GM19193 (cell line): ENCODE measurements at regions not wholly inside any gene's neighbourhood (a gene's known extent, or its start where the extent isn't known, plus 50 kb on each side); places are given as distances from the start of the nearest gene placed in this dataset.

Experiments used
- POLR2A ChIP-seq: IDR thresholded peaks from 4 replicates; pipeline ENCODE4 v1.6.1; 2011; ENCODE audit not compliant: insufficient read depth, insufficient read length; ENCODE audit errors: extremely low read depth

DNA sequence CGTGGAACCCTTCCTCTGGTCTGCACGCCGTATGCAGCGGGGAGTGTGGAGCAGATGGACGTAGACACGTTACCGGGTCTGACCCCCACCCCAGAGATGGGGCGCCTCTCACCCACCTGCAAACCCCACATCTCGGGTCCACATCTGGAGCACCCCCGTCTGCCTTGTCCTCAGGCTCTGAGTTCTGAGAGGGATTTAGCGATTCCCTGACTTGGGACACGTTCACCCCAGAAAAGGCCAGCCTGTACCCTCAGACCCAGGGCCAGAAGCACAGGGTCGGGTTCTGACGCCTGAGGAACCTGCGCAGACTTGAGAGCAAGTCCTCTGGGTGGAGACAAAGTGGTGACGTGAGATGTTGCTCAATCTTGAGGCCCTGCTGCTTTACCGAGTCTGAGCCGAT lies 1138.5 kb downstream of the BRD1 start:
- TF ChIP-seq POLR2A, result no peak

DNA sequence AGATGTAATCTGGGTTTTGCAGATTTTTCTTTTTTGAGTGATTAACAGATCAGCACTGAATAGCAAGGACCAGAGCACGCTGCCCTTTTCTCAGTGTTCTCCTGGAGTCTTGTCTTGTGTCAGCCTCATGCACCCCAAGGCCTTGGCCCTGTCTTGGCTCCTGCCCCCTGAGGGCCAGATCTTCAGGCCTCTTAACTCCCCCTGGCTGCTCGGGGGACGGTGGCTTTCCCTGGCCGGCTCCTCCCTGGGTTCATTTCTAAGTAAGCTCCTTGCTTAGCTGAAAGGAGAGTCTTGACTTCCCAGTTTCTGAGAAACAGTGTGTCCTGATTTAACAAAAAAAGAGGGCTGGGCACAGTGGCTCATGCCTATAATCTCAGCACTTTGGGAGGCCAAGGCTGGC lies 1139.3 kb downstream of the BRD1 start:
- no peak for TF ChIP-seq POLR2A

DNA sequence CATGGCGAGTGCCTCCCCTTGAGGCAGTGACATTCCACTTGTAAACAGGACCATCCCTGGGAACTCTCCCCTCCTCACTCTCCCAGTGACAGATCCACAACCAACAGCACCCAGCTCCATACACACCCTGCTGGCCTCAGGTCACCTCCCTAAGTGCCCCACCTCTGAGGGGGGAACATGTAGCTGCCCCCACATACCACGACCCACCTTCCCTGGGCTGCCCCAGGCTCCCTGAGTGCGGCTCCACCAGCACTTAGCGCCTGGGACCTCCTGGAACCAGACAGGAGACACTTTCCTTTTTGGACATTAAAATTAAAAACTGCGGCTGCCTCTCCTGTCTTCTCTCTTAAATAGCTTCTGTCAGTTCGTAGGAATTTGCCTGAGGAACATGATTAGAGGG lies 1140.1 kb downstream of the BRD1 start:
- no peak for TF ChIP-seq POLR2A

DNA sequence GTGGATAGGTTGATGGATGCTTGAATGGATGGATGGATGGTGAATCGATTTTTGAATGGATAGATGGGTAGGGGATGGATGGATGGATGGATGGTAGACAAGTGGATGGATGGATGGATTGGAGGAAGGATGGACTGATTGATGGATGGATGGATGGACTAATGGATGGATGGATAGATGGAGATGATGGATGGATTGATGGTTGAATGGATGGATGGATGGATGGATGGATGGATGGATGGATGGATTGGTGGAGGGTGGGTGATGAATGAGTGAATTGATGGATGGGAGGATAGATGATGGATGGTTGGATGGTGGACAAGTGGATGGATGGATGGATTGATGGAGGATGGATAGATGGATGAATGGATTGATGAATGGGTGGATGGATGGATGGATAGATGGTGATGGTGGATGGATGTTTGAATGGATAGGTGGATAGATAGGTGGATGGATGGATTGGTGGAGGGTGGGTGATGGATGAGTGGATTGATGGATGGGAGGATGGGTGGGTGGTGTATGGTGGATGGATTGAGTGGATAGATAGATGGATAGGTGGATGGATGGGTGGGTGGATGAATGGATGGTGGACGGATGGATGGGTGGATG lies 1140.9 kb downstream of the BRD1 start:
- TF ChIP-seq POLR2A, result no peak

DNA sequence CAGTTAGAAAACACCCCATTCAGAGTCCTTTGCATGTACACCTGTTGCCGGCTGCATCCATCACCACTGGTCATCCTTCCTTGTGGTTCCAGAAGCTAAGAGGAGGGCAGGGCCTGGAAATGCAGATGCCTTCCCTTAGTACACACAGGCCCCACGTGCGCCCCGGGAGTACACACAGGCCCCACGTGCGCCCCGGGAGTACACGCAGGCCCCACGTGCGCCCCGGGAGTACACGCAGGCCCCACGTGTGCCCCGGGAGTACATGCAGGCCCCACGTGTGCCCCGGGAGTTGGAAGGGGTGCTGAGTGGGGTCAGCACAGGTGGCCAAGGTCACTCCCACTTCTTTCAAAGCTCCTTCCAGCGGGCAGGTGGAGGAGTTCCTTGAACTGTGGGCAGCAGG lies 1141.9 kb downstream of the BRD1 start:
- TF ChIP-seq POLR2A, result no peak

DNA sequence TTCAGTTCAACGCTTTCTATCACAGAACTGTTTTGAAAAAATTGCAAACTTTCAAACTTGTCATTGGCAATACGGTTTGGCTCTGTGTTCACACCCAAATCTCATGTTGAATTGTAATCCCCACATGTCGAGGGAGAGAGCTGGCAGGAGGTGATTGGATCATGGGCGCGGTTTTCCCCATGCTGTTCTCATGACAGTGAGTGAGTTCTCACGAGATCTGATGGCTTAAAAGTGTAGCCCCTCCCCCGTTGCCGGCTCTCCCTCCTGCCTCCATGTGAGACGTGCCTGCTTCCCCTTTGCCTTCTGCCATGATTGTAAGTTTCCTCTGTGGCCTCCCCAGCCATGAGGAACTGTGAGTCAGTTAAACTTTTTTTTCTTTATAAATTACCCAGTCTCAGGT lies 1144.0 kb downstream of the BRD1 start:
- TF ChIP-seq POLR2A, result no peak

DNA sequence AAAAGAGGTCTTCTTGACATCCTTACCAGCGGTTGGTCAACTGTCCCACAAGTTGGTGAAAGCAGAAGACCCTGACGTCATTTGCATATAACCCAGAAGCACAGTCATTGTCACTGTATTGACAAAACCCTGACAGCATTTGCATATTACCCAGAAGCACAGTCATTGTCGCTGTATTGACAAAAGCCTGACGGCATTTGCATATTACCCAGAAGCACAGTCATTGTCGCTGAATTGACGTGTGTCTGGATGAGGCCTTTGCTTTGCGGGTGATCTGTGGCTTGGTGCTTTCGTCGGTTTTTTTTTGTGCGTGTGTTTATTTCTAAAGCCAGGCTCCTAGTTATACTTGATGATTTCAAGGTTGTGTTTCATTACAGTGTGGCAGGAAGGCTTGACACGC lies 1145.2 kb downstream of the BRD1 start:
- TF ChIP-seq POLR2A, result no peak

DNA sequence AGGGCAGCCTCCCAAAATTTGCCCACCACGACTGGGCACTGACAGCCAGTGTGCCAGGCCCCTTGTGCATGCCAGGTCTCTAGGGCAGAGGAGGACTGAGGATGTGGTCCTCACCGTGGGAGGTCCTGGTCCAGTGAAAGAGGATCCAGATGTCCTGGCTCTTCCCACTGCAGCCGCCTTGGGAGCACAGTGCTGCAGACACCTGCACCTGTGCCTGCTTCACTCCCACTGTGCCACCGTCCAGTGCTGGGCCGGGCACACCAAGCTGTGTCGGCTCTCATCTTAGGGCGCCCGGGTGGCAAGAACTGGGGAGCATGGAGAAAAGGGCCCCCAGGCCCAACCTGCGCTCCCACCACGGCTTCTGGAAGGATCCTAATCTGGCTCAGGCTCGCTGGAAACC lies 1147.1 kb downstream of the BRD1 start:
- no peak for TF ChIP-seq POLR2A

DNA sequence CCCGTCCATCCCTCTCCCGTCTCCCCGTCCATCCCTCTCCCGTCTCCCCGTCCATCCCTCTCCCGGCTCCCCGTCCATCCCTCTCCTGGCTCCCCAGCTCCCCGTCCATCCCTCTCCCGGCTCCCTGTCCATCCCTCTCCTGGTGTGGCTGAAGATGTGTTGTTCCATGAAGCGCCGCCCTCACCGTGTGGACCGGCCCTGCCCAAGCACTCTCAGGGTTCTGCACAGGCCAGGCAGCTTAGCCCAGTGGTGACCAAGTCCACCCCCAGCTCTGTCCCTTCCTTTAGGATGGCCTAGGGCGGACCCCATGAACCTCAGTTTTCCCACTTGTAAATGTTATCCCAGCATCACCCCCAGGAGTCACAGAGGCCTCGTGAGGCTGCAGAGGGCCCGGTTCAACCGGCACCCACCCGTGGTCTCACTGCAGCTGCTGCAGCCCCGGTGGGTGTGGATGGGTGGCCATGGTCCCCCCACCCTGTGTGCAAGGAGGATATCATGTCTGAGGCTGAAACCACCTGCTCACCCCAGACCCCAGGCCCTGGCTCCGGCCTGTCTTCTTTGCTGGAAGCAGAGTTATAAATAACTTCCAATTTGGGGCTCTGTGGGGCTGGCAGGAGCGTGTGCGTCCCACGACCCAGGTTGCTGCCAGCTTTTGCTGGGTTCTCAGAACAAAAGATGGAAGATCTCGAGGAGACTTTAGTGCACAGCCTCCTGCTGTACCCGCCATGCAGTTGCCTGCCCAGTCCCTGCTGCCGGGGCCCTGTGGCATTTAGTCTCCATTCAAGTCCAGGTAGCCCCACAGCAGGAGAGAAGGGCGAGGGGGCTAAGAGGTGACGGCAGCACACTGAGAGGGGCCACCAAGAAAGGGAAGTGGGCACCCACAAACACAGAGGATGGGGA lies 1147.8 kb downstream of the BRD1 start:
- no peak for TF ChIP-seq POLR2A

DNA sequence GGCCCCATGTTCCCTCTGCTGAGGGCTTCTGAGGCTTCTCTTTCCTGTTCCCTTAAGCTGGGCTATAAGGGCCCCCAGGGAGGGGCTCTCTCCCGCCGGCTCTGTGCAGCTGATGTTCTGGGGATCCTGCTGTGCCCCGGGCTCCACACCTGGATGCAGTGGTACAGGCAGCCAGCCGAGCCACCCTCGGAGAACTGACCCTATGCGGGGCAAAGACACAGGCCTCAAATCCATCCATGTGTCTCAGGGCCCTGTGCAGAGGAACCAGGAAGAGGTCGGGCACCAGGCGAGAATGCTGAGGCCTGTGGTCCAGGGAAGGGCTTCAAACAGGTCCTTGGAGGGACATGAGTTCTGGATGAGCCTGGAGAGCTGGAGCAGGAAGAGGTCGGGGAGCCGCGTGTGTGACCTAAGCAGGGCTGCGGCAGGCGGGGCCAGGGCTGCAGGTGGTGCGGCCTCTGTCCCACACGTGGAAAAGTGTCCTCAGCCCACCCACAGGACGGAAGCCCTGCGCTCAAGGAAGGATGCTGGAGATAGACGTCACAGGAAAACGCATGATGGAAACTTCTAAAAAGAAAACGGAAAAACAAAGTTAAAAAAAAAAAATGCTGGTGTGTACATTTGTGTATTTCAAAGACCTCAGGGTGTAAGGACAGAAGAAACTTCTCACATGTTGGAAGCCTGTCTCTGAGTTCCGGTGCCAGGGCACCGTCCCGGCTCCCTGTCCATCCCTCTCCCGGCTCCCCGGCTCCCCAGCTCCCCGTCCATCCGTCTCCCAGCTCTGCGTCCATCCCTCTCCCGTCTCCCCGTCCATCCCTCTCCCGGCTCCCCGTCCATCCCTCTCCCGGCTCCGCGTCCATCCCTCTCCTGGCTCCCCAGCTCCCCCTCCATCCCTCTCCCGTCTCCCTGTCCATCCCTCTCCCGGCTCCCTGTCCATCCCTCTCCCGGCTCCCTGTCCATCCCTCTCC lies 1149.2 kb downstream of the BRD1 start:
- no peak for TF ChIP-seq POLR2A

DNA sequence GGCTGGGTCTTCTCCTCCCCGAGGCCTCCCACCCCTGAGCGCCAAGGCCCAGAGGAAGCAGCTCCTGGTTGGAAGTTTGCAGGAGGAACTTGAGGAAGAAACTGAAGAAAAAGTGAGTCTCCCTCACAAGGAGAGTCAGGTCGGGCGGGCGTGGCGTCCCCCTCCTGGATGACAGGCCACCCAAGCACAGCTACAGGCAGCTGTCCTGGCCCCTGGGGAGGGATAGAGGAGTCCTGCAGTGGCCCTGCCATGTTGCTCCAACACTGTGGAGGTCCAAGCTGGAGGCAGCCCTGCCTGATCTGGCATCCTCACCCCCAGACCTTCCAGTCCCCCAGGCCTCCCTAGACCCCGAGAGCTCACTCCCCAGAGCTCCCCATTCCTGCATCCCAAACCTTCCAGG lies 1150.1 kb downstream of the BRD1 start:
- TF ChIP-seq POLR2A, result no peak

DNA sequence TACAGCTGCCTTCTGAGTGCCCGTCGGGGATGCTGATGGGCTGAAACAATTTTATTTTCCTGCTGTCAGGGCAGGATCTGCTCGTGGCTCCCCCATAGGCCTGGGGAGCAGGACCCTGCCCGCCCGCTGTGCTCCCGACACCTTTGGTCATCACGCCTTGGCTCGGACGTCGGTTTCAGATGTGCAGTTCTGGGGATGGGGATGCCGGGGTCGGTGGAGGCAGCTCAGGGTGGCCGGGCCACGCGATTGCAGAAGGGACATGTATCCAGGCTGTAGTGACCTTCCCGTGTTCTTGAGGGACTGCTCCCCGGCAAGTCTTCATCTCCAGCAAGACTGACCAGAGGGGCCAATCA lies 1150.5 kb downstream of the BRD1 start:
- TF ChIP-seq POLR2A, result no peak

DNA sequence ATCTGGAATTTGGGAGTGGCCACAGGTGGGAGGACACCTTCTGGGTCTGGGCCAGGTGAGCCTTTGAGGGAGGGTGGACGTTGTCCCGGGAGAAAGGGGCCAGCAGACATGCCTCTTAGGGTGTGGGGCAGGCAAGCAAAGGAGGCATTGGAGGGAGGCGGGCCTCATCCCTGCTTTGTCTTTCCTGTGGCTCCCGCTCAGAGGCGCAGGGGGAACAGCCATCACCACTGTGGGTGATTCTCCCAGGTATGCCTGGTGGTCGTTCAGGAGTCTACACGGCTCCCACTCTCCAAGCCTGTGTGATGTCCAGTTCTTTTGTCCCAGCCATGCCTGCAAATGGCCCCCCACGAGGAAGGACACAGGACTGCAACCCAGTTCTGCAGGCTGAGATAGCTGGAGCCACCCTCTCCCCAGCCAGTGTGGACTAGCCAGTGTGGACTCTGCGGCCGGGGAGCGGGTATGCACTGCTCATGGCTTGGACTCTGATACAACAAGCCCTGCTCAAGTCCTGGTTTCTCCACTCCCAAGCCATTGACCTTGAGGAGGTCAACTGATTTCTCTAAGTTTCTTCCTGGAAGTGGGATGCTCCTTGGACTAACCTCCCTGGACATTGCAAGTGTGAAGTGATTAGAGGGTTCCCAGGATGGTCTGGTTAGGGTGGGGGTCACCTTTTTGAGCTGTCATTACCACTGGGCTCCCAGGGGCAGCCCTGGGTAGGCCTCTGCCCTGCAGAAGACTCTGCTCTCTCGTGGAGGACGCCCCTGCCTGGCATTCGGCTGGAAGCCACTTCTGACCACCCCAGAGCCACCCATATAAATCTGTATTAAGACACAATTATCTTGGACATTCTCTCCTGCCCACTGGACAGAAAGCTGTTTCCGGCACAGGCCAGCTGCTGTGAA lies 1151.2 kb downstream of the BRD1 start:
- TF ChIP-seq POLR2A, result no peak

DNA sequence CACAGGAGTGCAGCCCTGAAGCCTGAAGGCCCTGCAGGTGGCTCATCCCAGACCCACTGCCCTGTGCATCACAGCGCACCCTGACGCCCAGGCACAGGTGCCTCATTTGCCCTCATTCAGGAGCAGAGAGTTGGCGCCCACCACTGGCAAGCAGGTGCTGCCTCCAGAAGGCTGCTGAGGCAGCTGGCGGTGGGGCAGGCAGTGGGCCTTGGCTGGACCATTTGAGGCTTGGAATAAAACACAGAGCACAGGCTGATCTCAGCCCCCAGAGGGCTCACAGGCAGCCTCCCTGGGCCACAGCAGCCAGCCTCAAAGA lies 1151.9 kb downstream of the BRD1 start:
- no peak for TF ChIP-seq POLR2A
